ENCODE measurements at regions not wholly inside any gene's neighbourhood (a gene's known extent, or its start where the extent isn't known, plus 50 kb on each side); places are given as distances from the start of the nearest gene placed in this dataset.

DNA sequence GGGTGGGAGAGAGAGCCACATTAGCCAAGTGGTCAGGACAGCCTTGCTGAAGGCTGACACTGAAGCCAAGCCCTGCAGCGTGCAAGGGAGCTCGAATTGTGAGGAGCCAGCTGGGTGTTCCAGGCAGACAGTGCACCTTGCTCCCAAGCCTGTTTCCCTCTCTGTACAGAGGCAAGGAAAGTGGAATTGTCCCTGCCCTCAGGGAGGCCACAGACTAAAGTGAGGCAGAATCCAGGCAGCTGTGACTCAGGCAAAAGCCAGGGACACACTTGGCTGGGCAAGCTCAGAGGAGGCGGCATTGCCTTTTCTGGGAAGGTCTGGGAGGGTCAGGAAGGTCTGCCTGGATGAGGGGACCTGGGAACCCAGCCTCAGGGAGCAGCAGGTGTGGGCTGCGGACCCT, 50.2 kb upstream of the LMX1B start:
- no peak overlapping the region for H3K4me3 ChIP-seq (ENCODE audit: low read length)
- no peak for TF ChIP-seq POLR2AphosphoS5 (IDR thresholded peaks at IDR 0.05)
- H4K20me1 ChIP-seq (ENCODE audit: insufficient read depth): no peaks in the 10 kb centered on the region
- no peaks in the 10 kb centered on the region for H3K9me3 ChIP-seq (ENCODE audit: low read length)
- H3K36me3 ChIP-seq (ENCODE audit: insufficient read depth, low read length): no peaks in the 10 kb centered on the region
- no peaks in the 10 kb centered on the region for H3K27me3 ChIP-seq (ENCODE audit: insufficient read depth, low read depth, low read length)
- H3K9ac ChIP-seq (ENCODE audit: low read length): no peak overlapping the region
- no peak overlapping the region for H2AFZ ChIP-seq (ENCODE audit: low read depth, low read length)
- no peaks in the 10 kb centered on the region for H3K79me2 ChIP-seq (replicated peaks; ENCODE audit: insufficient read depth, low read length)
- H3K9me2 ChIP-seq (ENCODE audit: insufficient read depth, low read length): no peaks in the 10 kb centered on the region
- H3F3A ChIP-seq (ENCODE audit: insufficient read depth, low read length, poor library complexity, severe bottlenecking): no peaks in the 10 kb centered on the region
- no peak overlapping the region for H3K4me2 ChIP-seq (ENCODE audit: low read length)
- H3K27ac ChIP-seq (ENCODE audit: low read length): no peak overlapping the region

Measured in neural cell (in vitro differentiated cells).